ENCODE measurements at regions not wholly inside any gene's neighbourhood (a gene's known extent, or its start where the extent isn't known, plus 50 kb on each side); places are given as distances from the start of the nearest gene placed in this dataset.

DNA sequence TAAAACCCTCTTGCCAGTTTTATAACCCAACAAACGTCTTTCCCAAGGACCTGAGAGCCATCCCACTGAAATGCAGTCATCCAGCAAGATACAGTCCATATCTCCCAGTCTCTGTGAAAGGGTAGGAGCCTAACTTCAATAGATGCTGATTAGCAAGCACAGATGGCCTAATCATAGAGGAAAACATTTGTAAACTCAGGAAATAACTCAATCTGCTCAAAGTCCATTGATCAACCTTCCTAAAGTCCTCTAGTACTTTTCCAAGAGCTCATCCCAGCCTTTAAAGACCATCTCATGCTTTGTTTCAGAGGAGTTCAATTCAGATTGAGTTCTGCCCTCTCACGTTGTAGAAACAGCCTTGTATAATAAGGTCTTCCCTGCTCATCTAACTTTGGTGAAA is 324.2 kb downstream of the MRPS30 start:
- TF ChIP-seq CTCF (IDR thresholded peaks at IDR 0.05), result no peak
- 40% methylated on average over 1 of the region's 2 CpGs for WGBS (ENCODE audit: insufficient coverage)
- no peaks in the 10 kb centered on the region for H3K4me1 ChIP-seq (ENCODE audit: control insufficient read depth in 1 of 2, insufficient read depth in 2 of 2, low read length in 2 of 2)
- H3K9me3 ChIP-seq (replicated peaks in 1 of 2; ENCODE audit: control insufficient read depth in 1 of 2, insufficient read depth in 1 of 2, low read length in 2 of 2), result peaks cover 0 to 14% of the 10 kb centered on the region in 2 donors
- no peaks in the 10 kb centered on the region for H3K36me3 Mint-ChIP-seq
- no peaks in the 10 kb centered on the region for H3K4me1 Mint-ChIP-seq
- no peak overlapping the region for H3K9ac ChIP-seq (ENCODE audit: insufficient read depth, low read length, poor library complexity, severe bottlenecking)
- no peak overlapping the region for H2AFZ ChIP-seq (ENCODE audit: insufficient read depth, low read depth, low read length, poor library complexity, severe bottlenecking)
- H3K27me3 ChIP-seq (ENCODE audit: control insufficient read depth in 2 of 2, insufficient read depth in 2 of 2, low read length in 2 of 2), result no peaks in the 10 kb centered on the region
- intact Hi-C loops (cut with micrococcal nuclease), result no loop called here
- H3K4me3 ChIP-seq (replicated peaks in 1 of 3; ENCODE audit: low read depth in 2 of 3, low read length in 3 of 3), result no peak overlapping the region
- no peaks in the 10 kb centered on the region for H3K27me3 Mint-ChIP-seq (ENCODE audit: low read depth in 3 of 3)
- DNase-seq, result no peak
- no peak overlapping the region for H3K27ac Mint-ChIP-seq
- peaks cover 0 to 16% (median 9%) of the 10 kb centered on the region in 7 donors for H3K9me3 Mint-ChIP-seq
- H3K79me2 ChIP-seq (ENCODE audit: insufficient read depth, low read length), result no peaks in the 10 kb centered on the region
- no peak overlapping the region for H3K4me3 Mint-ChIP-seq
- no peaks in the 10 kb centered on the region for H3K36me3 ChIP-seq (replicated peaks in 1 of 2; ENCODE audit: control insufficient read depth in 1 of 2, insufficient read depth in 2 of 2, low read length in 2 of 2)
- no peak overlapping the region for H3K4me2 ChIP-seq (replicated peaks; ENCODE audit: extremely low read depth, low read length, poor library complexity, severe bottlenecking)
- no peak overlapping the region for H3K27ac ChIP-seq (ENCODE audit: low read depth in 1 of 2, low read length in 2 of 2)
- no peaks in the 10 kb centered on the region for H4K20me1 ChIP-seq (ENCODE audit: insufficient read depth, low read length)

DNA sequence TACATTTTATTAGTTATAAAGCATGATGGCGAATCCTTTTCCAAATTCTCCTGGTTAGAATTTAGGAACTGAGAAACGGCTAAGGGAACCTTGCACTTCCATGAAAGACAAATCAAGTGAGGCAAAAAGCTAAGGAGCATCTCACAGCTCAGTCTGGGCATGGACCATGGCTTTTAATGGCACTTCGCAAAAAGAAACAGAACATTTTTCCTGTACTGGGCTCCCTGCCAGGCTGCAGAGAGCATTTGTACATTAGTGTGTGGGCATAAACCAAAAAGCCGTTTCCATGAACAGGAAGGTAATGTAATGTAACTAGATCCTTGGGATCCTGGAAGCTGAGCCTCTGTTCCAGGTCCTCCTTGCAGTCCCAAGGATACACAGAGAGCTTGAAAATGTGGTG is 354.2 kb downstream of the MRPS30 start:
- Histone ChIP-seq H3K9ac (ENCODE audit: insufficient read depth, low read length, poor library complexity, severe bottlenecking) (no peak overlapping the region), H3K4me2 (replicated peaks; ENCODE audit: extremely low read depth, low read length, poor library complexity, severe bottlenecking) (no peak overlapping the region), H4K20me1 (ENCODE audit: insufficient read depth, low read length) (no peaks in the 10 kb centered on the region), H3K9me3 (replicated peaks in 1 of 2; ENCODE audit: control insufficient read depth in 1 of 2, insufficient read depth in 1 of 2, low read length in 2 of 2) (peaks cover 4 to 18% of the 10 kb centered on the region in 2 donors), H3K4me3 (replicated peaks in 1 of 3; ENCODE audit: low read depth in 2 of 3, low read length in 3 of 3) (no peak overlapping the region), H2AFZ (ENCODE audit: insufficient read depth, low read depth, low read length, poor library complexity, severe bottlenecking) (no peak overlapping the region), H3K79me2 (ENCODE audit: insufficient read depth, low read length) (no peaks in the 10 kb centered on the region), H3K36me3 (replicated peaks in 1 of 2; ENCODE audit: control insufficient read depth in 1 of 2, insufficient read depth in 2 of 2, low read length in 2 of 2) (no peaks in the 10 kb centered on the region), H3K4me1 (ENCODE audit: control insufficient read depth in 1 of 2, insufficient read depth in 2 of 2, low read length in 2 of 2) (no peaks in the 10 kb centered on the region), H3K27ac (ENCODE audit: low read depth in 1 of 2, low read length in 2 of 2) (no peak overlapping the region), H3K27me3 (ENCODE audit: control insufficient read depth in 2 of 2, insufficient read depth in 2 of 2, low read length in 2 of 2) (no peaks in the 10 kb centered on the region)
- Mint-ChIP-seq H3K4me1 (no peaks in the 10 kb centered on the region), H3K4me3 (no peak overlapping the region), H3K36me3 (no peaks in the 10 kb centered on the region), H3K9me3 (peaks cover 0 to 14% (median 3%) of the 10 kb centered on the region in 7 donors), H3K27ac (no peak overlapping the region), H3K27me3 (ENCODE audit: low read depth in 3 of 3) (no peaks in the 10 kb centered on the region)
- no peak for DNase-seq
- no peak for TF ChIP-seq CTCF (IDR thresholded peaks at IDR 0.05)
- intact Hi-C loops (cut with micrococcal nuclease), result no loop called here
- 41% methylated on average over 4 of the region's 4 CpGs for WGBS (ENCODE audit: insufficient coverage)
